ENCODE measurements at regions not wholly inside any gene's neighbourhood (a gene's known extent, or its start where the extent isn't known, plus 50 kb on each side); places are given as distances from the start of the nearest gene placed in this dataset.

GRCh38 chr14:27049701-27050100 is 451.9 kb upstream of the NOVA1 start:
- POLR2A ChIA-PET, result no interaction called here
- CTCF ChIA-PET, result no interaction called here
- TF ChIP-seq ARNT (IDR thresholded peaks at IDR 0.05) (no peak), SP1 (IDR thresholded peaks at IDR 0.05) (no peak), NFRKB (IDR thresholded peaks at IDR 0.05) (no peak), L3MBTL2 (conservative IDR thresholded peaks at IDR 0.05) (no peak), FOXA1 (IDR thresholded peaks at IDR 0.05) (no peak), PKNOX1 (IDR thresholded peaks at IDR 0.05) (no peak), FOXM1 (IDR thresholded peaks at IDR 0.05; ENCODE audit: borderline replicate concordance) (no peak), TARDBP (IDR thresholded peaks at IDR 0.05) (no peak), CTBP1 (IDR thresholded peaks at IDR 0.05; ENCODE audit: borderline replicate concordance) (no peak), ZNF384 (IDR thresholded peaks at IDR 0.05) (no peak), SUZ12 (IDR thresholded peaks at IDR 0.05) (no peak), BHLHE40 (IDR thresholded peaks at IDR 0.05; ENCODE audit: borderline replicate concordance) (no peak), ELF4 (IDR thresholded peaks at IDR 0.05) (no peak), FOXK2 (IDR thresholded peaks at IDR 0.05) (no peak), LEF1 (IDR thresholded peaks at IDR 0.05; ENCODE audit: borderline replicate concordance) (no peak), HDGF (IDR thresholded peaks at IDR 0.05; ENCODE audit: borderline replicate concordance) (no peak)
- DNase-seq (ENCODE audit: extremely low spot score), result no peak

- TF ChIP-seq HDGF (IDR thresholded peaks at IDR 0.05; ENCODE audit: borderline replicate concordance) (no peak), ARNT (IDR thresholded peaks at IDR 0.05) (no peak), TARDBP (IDR thresholded peaks at IDR 0.05) (no peak), ELF4 (IDR thresholded peaks at IDR 0.05) (no peak), FOXK2 (IDR thresholded peaks at IDR 0.05) (no peak), PKNOX1 (IDR thresholded peaks at IDR 0.05) (no peak), L3MBTL2 (conservative IDR thresholded peaks at IDR 0.05) (no peak)
- no peak for DNase-seq (ENCODE audit: extremely low spot score)
- ChIA-PET CTCF (no interaction called here), POLR2A (no interaction called here)
These were observed 452.4 kb upstream of the NOVA1 start for GRCh38 chr14:27050208-27050607.

- ChIA-PET POLR2A (no interaction called here), CTCF (no interaction called here)
- DNase-seq (ENCODE audit: extremely low spot score), result no peak
- TF ChIP-seq ARNT (IDR thresholded peaks at IDR 0.05) (no peak), SUZ12 (IDR thresholded peaks at IDR 0.05) (no peak), FOXA1 (IDR thresholded peaks at IDR 0.05) (no peak), ELF4 (IDR thresholded peaks at IDR 0.05) (no peak), TARDBP (IDR thresholded peaks at IDR 0.05) (no peak), HDGF (IDR thresholded peaks at IDR 0.05; ENCODE audit: borderline replicate concordance) (no peak), NFRKB (IDR thresholded peaks at IDR 0.05) (no peak), LEF1 (IDR thresholded peaks at IDR 0.05; ENCODE audit: borderline replicate concordance) (no peak), L3MBTL2 (conservative IDR thresholded peaks at IDR 0.05) (no peak), ZNF384 (IDR thresholded peaks at IDR 0.05) (no peak), CTBP1 (IDR thresholded peaks at IDR 0.05; ENCODE audit: borderline replicate concordance) (no peak), SP1 (IDR thresholded peaks at IDR 0.05) (no peak), PKNOX1 (IDR thresholded peaks at IDR 0.05) (no peak), FOXK2 (IDR thresholded peaks at IDR 0.05) (no peak), FOXM1 (IDR thresholded peaks at IDR 0.05; ENCODE audit: borderline replicate concordance) (no peak), BHLHE40 (IDR thresholded peaks at IDR 0.05; ENCODE audit: borderline replicate concordance) (no peak)
These were observed 458.8 kb upstream of the NOVA1 start for GRCh38 chr14:27056586-27056985.

- ChIA-PET POLR2A (no interaction called here), CTCF (no interaction called here)
- TF ChIP-seq NFRKB (IDR thresholded peaks at IDR 0.05), result no peak
- no peak for TF ChIP-seq HDGF (IDR thresholded peaks at IDR 0.05; ENCODE audit: borderline replicate concordance)
- no peak for TF ChIP-seq SP1 (IDR thresholded peaks at IDR 0.05)
- no peak for TF ChIP-seq LEF1 (IDR thresholded peaks at IDR 0.05; ENCODE audit: borderline replicate concordance)
- TF ChIP-seq ZNF384 (IDR thresholded peaks at IDR 0.05), result no peak
- TF ChIP-seq TARDBP (IDR thresholded peaks at IDR 0.05), result no peak
- no peak for TF ChIP-seq ELF4 (IDR thresholded peaks at IDR 0.05)
- TF ChIP-seq FOXM1 (IDR thresholded peaks at IDR 0.05; ENCODE audit: borderline replicate concordance), result no peak
- TF ChIP-seq SUZ12 (IDR thresholded peaks at IDR 0.05), result no peak
- no peak for TF ChIP-seq CTBP1 (IDR thresholded peaks at IDR 0.05; ENCODE audit: borderline replicate concordance)
- no peak for TF ChIP-seq BHLHE40 (IDR thresholded peaks at IDR 0.05; ENCODE audit: borderline replicate concordance)
- TF ChIP-seq ARNT (IDR thresholded peaks at IDR 0.05), result no peak
- no peak for TF ChIP-seq PKNOX1 (IDR thresholded peaks at IDR 0.05)
- no peak for TF ChIP-seq L3MBTL2 (conservative IDR thresholded peaks at IDR 0.05)
- DNase-seq (ENCODE audit: extremely low spot score), result no peak
These were observed 463.5 kb upstream of the NOVA1 start for GRCh38 chr14:27061299-27061698.

- DNase-seq (ENCODE audit: extremely low spot score), result no peak
- CTCF ChIA-PET, result no interaction called here
- POLR2A ChIA-PET, result no interaction called here
- TF ChIP-seq CTBP1 (IDR thresholded peaks at IDR 0.05; ENCODE audit: borderline replicate concordance) (no peak), NFRKB (IDR thresholded peaks at IDR 0.05) (no peak), ZNF384 (IDR thresholded peaks at IDR 0.05) (no peak), FOXK2 (IDR thresholded peaks at IDR 0.05) (no peak), LEF1 (IDR thresholded peaks at IDR 0.05; ENCODE audit: borderline replicate concordance) (no peak), FOXA1 (IDR thresholded peaks at IDR 0.05) (no peak), TARDBP (IDR thresholded peaks at IDR 0.05) (no peak), FOXM1 (IDR thresholded peaks at IDR 0.05; ENCODE audit: borderline replicate concordance) (no peak), HDGF (IDR thresholded peaks at IDR 0.05; ENCODE audit: borderline replicate concordance) (no peak), PKNOX1 (IDR thresholded peaks at IDR 0.05) (no peak), SUZ12 (IDR thresholded peaks at IDR 0.05) (no peak), L3MBTL2 (conservative IDR thresholded peaks at IDR 0.05) (no peak), ARNT (IDR thresholded peaks at IDR 0.05) (no peak), BHLHE40 (IDR thresholded peaks at IDR 0.05; ENCODE audit: borderline replicate concordance) (no peak)
These were observed 466.1 kb upstream of the NOVA1 start for GRCh38 chr14:27063959-27064358.

Measured in HEK293T (cell line).